ENCODE measurements at regions not wholly inside any gene's neighbourhood (a gene's known extent, or its start where the extent isn't known, plus 50 kb on each side); places are given as distances from the start of the nearest gene placed in this dataset.

GRCh38 chr6:6518631-6519427, 69.7 kb upstream of the LY86 start:
- intact Hi-C loops (cut with DNase I), result no loop called here
- peak in 1 of 10 donors; percentile 55 for DNase-seq

- DNase-seq, result no peak
- intact Hi-C loops (cut with DNase I), result no loop called here
These were observed 66.5 kb upstream of the LY86 start for GRCh38 chr6:6521961-6522482.

- intact Hi-C loops (cut with DNase I), result no loop called here
These were observed 65.8 kb upstream of the LY86 start for GRCh38 chr6:6522709-6523108.

GRCh38 chr6:6524951-6525350, 63.6 kb upstream of the LY86 start:
- intact Hi-C loops (cut with DNase I), result no loop called here
- DNase-seq, result peak in 1 of 10 donors; percentile 54

More at GRCh38 chr6:6522709-6523108, 65.8 kb upstream of the LY86 start:
- DNase-seq, result peak in 4 of 10 donors; percentile 36 to 83 (median 72)

GRCh38 chr6:6525933-6526332, 62.6 kb upstream of the LY86 start:
- no peak for DNase-seq
- intact Hi-C loops (cut with DNase I), result no loop called here

- DNase-seq, result no peak
- intact Hi-C loops (cut with DNase I), result no loop called here
These were observed 59.2 kb upstream of the LY86 start for GRCh38 chr6:6529275-6529674.

GRCh38 chr6:6533176-6533575, 55.3 kb upstream of the LY86 start:
- intact Hi-C loops (cut with DNase I), result no loop called here
- DNase-seq, result no peak

- peak in 1 of 10 donors; percentile 66 for DNase-seq
- intact Hi-C loops (cut with DNase I), result no loop called here
These were observed 54.1 kb upstream of the LY86 start for GRCh38 chr6:6534399-6534798.

GRCh38 chr6:6537488-6538260, 50.8 kb upstream of the LY86 start:
- intact Hi-C loops (cut with DNase I), result no loop called here

GRCh38 chr6:6538261-6538660, 50.3 kb upstream of the LY86 start:
- DNase-seq, result no peak
- intact Hi-C loops (cut with DNase I), result no loop called here

More at GRCh38 chr6:6537488-6538260, 50.8 kb upstream of the LY86 start:
- no peak for DNase-seq

Measured in posterior cingulate gyrus (tissue), 11 donors.